GM23338 (cell line): ENCODE measurements at regions not wholly inside any gene's neighbourhood (a gene's known extent, or its start where the extent isn't known, plus 50 kb on each side); places are given as distances from the start of the nearest gene placed in this dataset.
"Not testable (repeated sequence)": the region's sequence is repeated elsewhere in the genome, so short reads cannot be mapped to it uniquely, and the experiment has no call there.

Experiments used
- ATAC-seq: fragments of 200-7000 bp; cut with Tn5 transposase; 3 replicates; pipeline ENCODE4 v1.9.1; 2020
- DNase-seq: peaks from one replicate; pipeline ENCODE4 v3.0.0-alpha.2; 2015; ENCODE audit warnings: low spot score
- H2AFZ ChIP-seq: fragments of 200-600 bp; sonication (generic); 2 replicates; pipeline ENCODE4 v1.8.0; 2016; ENCODE audit warnings: antibody characterized with exemption, mild to moderate bottlenecking, moderate library complexity
- H3F3A ChIP-seq: fragments of 200-600 bp; sonication (generic); replicated peaks from 2 replicates; pipeline ENCODE4 v1.8.0; 2017; ENCODE audit warnings: antibody characterized with exemption, mixed run types, low read depth
- H3K27ac ChIP-seq: fragments of 200-600 bp; sonication (generic); 2 replicates; pipeline ENCODE4 v1.6.1; 2016; ENCODE audit warnings: low read depth
- H3K27me3 ChIP-seq: fragments of 200-600 bp; sonication (generic); 2 replicates; pipeline ENCODE4 v1.8.0; 2016; ENCODE audit warnings: mild to moderate bottlenecking, mixed run types, moderate library complexity; ENCODE audit not compliant: insufficient read depth
- H3K36me3 ChIP-seq: fragments of 200-600 bp; sonication (generic); 2 replicates; pipeline ENCODE4 v1.8.0; 2016; ENCODE audit warnings: mild to moderate bottlenecking; ENCODE audit not compliant: insufficient read depth
- H3K4me1 ChIP-seq: fragments of 200-600 bp; sonication (generic); 2 replicates; pipeline ENCODE4 v1.8.0; 2016; ENCODE audit warnings: mild to moderate bottlenecking, moderate library complexity; ENCODE audit not compliant: insufficient read depth
- H3K4me2 ChIP-seq: fragments of 200-600 bp; sonication (generic); 2 replicates; pipeline ENCODE4 v1.7.1; 2017; ENCODE audit warnings: mixed run types
- H3K4me3 ChIP-seq: fragments of 200-600 bp; sonication (generic); 2 replicates; pipeline ENCODE4 v1.6.1; 2016; ENCODE audit warnings: mixed run types
- H3K79me2 ChIP-seq: fragments of 200-600 bp; sonication (generic); replicated peaks from 2 replicates; pipeline ENCODE4 v1.8.0; 2017; ENCODE audit warnings: mild to moderate bottlenecking; ENCODE audit not compliant: insufficient read depth
- H3K9me2 ChIP-seq: fragments of 200-600 bp; sonication (generic); 2 replicates; pipeline ENCODE4 v1.8.0; 2017; ENCODE audit not compliant: insufficient read depth
- H4K20me1 ChIP-seq: fragments of 200-600 bp; sonication (generic); replicated peaks from 2 replicates; pipeline ENCODE4 v1.8.0; 2017; ENCODE audit warnings: mild to moderate bottlenecking; ENCODE audit not compliant: insufficient read depth
- H3K27ac Mint-ChIP-seq: 2 replicates; pipeline ENCODE4 v1.8.0; 2020; ENCODE audit warnings: inconsistent platforms, mild to moderate bottlenecking, moderate library complexity, mixed read lengths
- H3K27me3 Mint-ChIP-seq: 3 replicates; pipeline ENCODE4 v1.8.0; 2022; ENCODE audit warnings: low read depth, mild to moderate bottlenecking, moderate library complexity, mixed read lengths, inconsistent platforms; ENCODE audit not compliant: insufficient read depth, poor library complexity
- H3K36me3 Mint-ChIP-seq: 3 replicates; pipeline ENCODE4 v1.8.0; 2021; ENCODE audit warnings: low read depth, mild to moderate bottlenecking, inconsistent platforms, moderate library complexity, mixed read lengths
- H3K4me1 Mint-ChIP-seq: 3 replicates; pipeline ENCODE4 v1.8.0; 2020; ENCODE audit warnings: mild to moderate bottlenecking, inconsistent platforms, mixed read lengths
- H3K4me3 Mint-ChIP-seq: 3 replicates; pipeline ENCODE4 v1.8.0; 2021; ENCODE audit warnings: moderate library complexity, mild to moderate bottlenecking, inconsistent platforms, mixed read lengths
- H3K9me3 Mint-ChIP-seq: 3 replicates; pipeline ENCODE4 v1.8.0; 2020; ENCODE audit warnings: moderate library complexity, mild to moderate bottlenecking, inconsistent platforms, mixed read lengths
- CREB1 ChIP-seq: fragments of 250-450 bp; sonication (Bioruptor Pico); IDR thresholded peaks from 2 replicates; pipeline ENCODE4 v1.5.0; 2020; ENCODE audit warnings: low read depth, mild to moderate bottlenecking, moderate library complexity
- EZH2phosphoT487 ChIP-seq: fragments of 200-600 bp; sonication (generic); IDR thresholded peaks from one replicate; pipeline ENCODE4 v1.8.1; 2018; ENCODE audit warnings: antibody characterized with exemption; ENCODE audit not compliant: unreplicated experiment
- NANOG ChIP-seq: IDR thresholded peaks from 2 replicates; pipeline ENCODE4 v1.6.1; 2016; ENCODE audit warnings: antibody characterized with exemption, borderline replicate concordance
- ZNF114 ChIP-seq: fragments of 250-450 bp; sonication (Bioruptor Pico); IDR thresholded peaks from 2 replicates; pipeline ENCODE4 v1.5.0; 2020; ENCODE audit warnings: mild to moderate bottlenecking, moderate library complexity
- TF ChIP-seq, protein P1 (sequence below), 2 experiments: fragments of 200-600 bp in 1 of 2; sonication (generic) in 1 of 2; conservative IDR thresholded peaks; 2 replicates each; pipeline versions ENCODE4 v1.5.1 to v1.6.1; 2016 to 2017; ENCODE audit warnings: antibody characterized with exemption in 2 of 2, low read depth in 2 of 2, mild to moderate bottlenecking in 2 of 2, moderate library complexity in 1 of 2
- TF ChIP-seq, protein P2 (sequence below): IDR thresholded peaks from 2 replicates; pipeline ENCODE4 v1.6.1; 2016; ENCODE audit warnings: antibody characterized with exemption

DNA sequence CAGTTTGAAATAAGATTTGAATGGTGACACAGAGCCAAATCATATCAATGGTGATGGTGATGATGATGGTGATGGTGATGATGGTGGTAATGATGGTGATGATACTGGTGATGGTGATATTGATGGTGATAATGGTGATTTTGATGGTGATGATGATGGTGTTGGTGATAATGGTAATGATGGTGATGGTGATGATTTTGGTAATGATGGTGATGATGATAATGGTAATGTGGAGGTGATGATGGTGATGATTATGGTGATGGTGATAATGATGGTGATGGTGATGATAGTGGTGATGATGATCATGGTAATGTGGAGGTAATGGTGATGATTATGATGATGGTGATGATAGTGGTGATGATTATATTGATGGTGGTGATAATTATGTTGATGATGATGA, 311.9 kb upstream of the SFSWAP start (continued):
- TF ChIP-seq, protein P1, sequence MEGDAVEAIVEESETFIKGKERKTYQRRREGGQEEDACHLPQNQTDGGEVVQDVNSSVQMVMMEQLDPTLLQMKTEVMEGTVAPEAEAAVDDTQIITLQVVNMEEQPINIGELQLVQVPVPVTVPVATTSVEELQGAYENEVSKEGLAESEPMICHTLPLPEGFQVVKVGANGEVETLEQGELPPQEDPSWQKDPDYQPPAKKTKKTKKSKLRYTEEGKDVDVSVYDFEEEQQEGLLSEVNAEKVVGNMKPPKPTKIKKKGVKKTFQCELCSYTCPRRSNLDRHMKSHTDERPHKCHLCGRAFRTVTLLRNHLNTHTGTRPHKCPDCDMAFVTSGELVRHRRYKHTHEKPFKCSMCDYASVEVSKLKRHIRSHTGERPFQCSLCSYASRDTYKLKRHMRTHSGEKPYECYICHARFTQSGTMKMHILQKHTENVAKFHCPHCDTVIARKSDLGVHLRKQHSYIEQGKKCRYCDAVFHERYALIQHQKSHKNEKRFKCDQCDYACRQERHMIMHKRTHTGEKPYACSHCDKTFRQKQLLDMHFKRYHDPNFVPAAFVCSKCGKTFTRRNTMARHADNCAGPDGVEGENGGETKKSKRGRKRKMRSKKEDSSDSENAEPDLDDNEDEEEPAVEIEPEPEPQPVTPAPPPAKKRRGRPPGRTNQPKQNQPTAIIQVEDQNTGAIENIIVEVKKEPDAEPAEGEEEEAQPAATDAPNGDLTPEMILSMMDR (conservative IDR thresholded peaks at IDR 0.05; ENCODE audit: low read depth in 2 of 2), result no peak
- TF ChIP-seq ZNF114 (CRISPR knock-in tag), result no peak

DNA sequence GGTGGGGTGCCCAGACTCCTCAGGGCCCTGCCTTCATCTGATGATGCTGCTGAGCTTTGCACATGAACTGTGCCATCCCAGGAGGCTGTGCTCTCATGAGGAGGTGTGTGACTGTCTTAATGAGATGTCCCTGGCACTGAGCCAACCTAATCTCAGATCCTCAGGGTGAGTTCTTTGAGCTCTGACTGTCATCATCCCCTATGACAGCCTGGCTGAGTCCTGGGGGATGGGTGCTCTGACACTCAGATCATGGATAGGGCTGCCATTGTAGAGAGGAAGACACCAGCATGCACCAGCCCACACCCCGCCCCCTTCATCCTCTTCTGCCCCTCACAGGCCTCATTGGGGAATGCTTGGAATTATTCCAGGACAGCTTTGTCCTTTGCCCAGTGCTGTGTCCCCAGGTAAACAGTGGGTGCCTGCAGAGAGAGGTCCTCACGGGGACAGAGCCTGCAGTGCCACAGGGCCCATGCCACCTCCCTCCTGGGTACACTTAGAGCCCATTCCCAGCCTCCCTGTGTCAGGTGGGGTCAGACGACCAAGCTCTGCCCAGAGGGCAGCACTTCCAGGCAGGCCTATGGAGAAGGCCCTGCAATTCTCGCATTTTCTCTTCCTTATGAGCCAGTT, 310.1 kb upstream of the SFSWAP start:
- H3K79me2 ChIP-seq, H3K27ac ChIP-seq, H3K4me1 ChIP-seq, H3K4me3 Mint-ChIP-seq, H4K20me1 ChIP-seq, H3K4me2 ChIP-seq, DNase-seq, H3K27me3 ChIP-seq, H2AFZ ChIP-seq, H3F3A ChIP-seq, ATAC-seq, H3K4me1 Mint-ChIP-seq, H3K36me3 ChIP-seq, H3K27ac Mint-ChIP-seq, H3K4me3 ChIP-seq, H3K9me2 ChIP-seq: not testable (repeated sequence)
- peaks cover 18% of the 10 kb centered on the region for H3K9me3 Mint-ChIP-seq
- peaks cover 21% of the 10 kb centered on the region for H3K36me3 Mint-ChIP-seq
- H3K27me3 Mint-ChIP-seq, result peaks cover 11% of the 10 kb centered on the region

DNA sequence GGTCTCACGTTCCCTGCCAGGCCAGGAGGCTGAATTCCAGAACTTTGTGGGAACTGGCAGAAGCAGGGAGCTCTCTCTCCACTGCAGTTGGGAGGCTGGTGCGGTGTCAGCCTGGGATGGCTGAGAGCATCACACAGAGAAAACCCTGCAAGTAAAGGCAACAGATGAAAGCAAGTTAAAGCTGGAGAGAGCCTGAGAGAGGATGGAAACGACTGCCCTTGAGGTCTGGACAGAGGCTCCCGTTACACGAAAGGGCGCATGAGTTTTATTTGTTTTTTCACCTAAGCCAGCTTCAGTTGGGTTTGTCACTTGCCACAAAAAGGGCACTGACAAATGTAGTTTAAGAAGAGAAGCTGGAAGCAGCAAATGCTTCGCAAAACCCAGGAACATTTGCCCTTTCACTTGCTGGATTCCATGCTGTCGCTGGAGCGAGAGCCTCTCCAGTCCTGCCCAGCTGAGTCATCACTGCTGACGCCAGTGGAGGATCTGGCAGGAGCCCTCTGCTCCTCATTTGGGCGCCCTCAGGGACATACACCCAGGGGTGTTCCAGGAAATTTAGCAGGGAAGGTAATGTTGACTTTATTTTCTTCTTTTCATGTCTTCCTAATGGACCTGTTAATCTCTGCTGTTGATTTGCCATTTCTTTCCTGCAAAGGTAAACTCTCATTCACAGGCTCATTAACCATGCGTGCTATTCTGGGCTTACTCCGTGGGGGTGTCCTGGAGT, 308.8 kb upstream of the SFSWAP start:
- ATAC-seq, H3K27me3 ChIP-seq, H3K4me3 ChIP-seq, H4K20me1 ChIP-seq, H3K36me3 ChIP-seq, H3K4me1 Mint-ChIP-seq, H3K4me2 ChIP-seq, H3K4me1 ChIP-seq, H3K79me2 ChIP-seq, DNase-seq, H3F3A ChIP-seq, H3K27ac ChIP-seq, H3K4me3 Mint-ChIP-seq, H2AFZ ChIP-seq, H3K27ac Mint-ChIP-seq, H3K9me2 ChIP-seq: not testable (repeated sequence)
- H3K27me3 Mint-ChIP-seq, result peaks cover 11% of the 10 kb centered on the region
- peaks cover 17% of the 10 kb centered on the region for H3K36me3 Mint-ChIP-seq
- H3K9me3 Mint-ChIP-seq, result peaks cover 29% of the 10 kb centered on the region

DNA sequence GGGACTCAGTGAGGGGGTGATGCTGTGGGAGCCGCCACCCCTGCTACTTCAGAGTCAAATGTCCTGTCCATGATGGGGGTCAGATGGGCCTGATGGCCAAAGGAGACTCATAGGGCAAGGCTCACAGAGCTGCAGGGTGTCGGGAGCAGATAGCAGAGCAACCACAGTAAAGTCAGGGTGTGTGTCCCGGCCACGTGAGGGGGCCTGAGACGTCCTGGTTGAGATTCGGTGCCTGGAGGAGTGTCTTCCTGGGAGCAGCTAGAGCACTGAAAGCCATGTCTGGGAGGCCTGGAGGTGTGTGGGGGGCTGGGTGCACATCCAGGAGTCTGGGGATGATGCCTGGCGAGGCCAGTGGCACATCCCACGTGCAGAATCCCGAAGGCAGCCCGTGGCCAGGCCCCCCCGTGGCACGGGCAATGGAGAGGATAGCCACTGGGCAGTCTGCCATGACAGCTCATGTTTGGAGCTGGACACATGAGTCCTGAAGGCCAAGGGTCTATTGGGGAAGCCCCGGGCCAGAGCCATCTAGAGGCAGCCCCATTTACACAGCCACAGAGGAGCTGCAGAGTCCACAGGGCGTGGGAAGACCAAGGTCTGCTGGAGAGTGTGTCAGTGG, 308.0 kb upstream of the SFSWAP start:
- peaks cover 2% of the 10 kb centered on the region; the same call in 1 of the 3 replicates for H3K4me1 Mint-ChIP-seq
- H3K36me3 Mint-ChIP-seq, result peaks cover 14% of the 10 kb centered on the region
- Histone ChIP-seq H3K27ac (no peak overlapping the region), H3K9me2 (no peaks in the 10 kb centered on the region), H3K36me3 (no peaks in the 10 kb centered on the region), H3K4me2 (no peak overlapping the region), H3K27me3 (no peaks in the 10 kb centered on the region), H4K20me1 (no peaks in the 10 kb centered on the region), H3K79me2 (no peaks in the 10 kb centered on the region), H3F3A (no peaks in the 10 kb centered on the region), H3K4me3 (no peak overlapping the region), H2AFZ (no peak overlapping the region), H3K4me1 (no peaks in the 10 kb centered on the region)
- H3K27ac Mint-ChIP-seq, result no peak overlapping the region
- H3K27me3 Mint-ChIP-seq, result peaks cover 12% of the 10 kb centered on the region
- ATAC-seq (no peak), DNase-seq (no peak)
- peaks cover 32% of the 10 kb centered on the region for H3K9me3 Mint-ChIP-seq
- TF ChIP-seq, protein P1 (conservative IDR thresholded peaks at IDR 0.05; ENCODE audit: low read depth in 2 of 2), result no peak
- TF ChIP-seq EZH2phosphoT487 (no peak), ZNF114 (CRISPR knock-in tag) (no peak), CREB1 (no peak), NANOG (no peak)
- TF ChIP-seq, protein P2, sequence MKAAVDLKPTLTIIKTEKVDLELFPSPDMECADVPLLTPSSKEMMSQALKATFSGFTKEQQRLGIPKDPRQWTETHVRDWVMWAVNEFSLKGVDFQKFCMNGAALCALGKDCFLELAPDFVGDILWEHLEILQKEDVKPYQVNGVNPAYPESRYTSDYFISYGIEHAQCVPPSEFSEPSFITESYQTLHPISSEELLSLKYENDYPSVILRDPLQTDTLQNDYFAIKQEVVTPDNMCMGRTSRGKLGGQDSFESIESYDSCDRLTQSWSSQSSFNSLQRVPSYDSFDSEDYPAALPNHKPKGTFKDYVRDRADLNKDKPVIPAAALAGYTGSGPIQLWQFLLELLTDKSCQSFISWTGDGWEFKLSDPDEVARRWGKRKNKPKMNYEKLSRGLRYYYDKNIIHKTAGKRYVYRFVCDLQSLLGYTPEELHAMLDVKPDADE, result no peak
- no peak overlapping the region for H3K4me3 Mint-ChIP-seq
